NCI-H1105 (cell line): ENCODE measurements at regions not wholly inside any gene's neighbourhood (a gene's known extent, or its start where the extent isn't known, plus 50 kb on each side); places are given as distances from the start of the nearest gene placed in this dataset.
"Not testable (repeated sequence)": the region's sequence is repeated elsewhere in the genome, so short reads cannot be mapped to it uniquely, and the experiment has no call there.

Experiments
- DNase-seq: peaks from one replicate; lab custom pipeline; 2025; lab: John Stamatoyannopoulos, UW

- no peak for DNase-seq
These were observed 116.2 kb downstream of the RND3 start for GRCh38 chr2:150371044-150371818.

- peak; percentile 47 for DNase-seq
These were observed 116.9 kb downstream of the RND3 start for GRCh38 chr2:150370561-150370960.

GRCh38 chr2:150369862-150370261 is 117.6 kb downstream of the RND3 start:
- DNase-seq: no peak

- DNase-seq: no peak
These were observed 129.0 kb downstream of the RND3 start for GRCh38 chr2:150358468-150358807.

- no peak for DNase-seq
These were observed 129.5 kb downstream of the RND3 start for GRCh38 chr2:150357770-150358467.

- DNase-seq: no peak
These were observed 132.0 kb downstream of the RND3 start for GRCh38 chr2:150355440-150355839.

GRCh38 chr2:150353376-150353775 is 134.1 kb downstream of the RND3 start:
- DNase-seq: no peak

GRCh38 chr2:150351922-150352321 is 135.5 kb downstream of the RND3 start:
- DNase-seq: no peak

GRCh38 chr2:150350500-150350899 is 137.0 kb downstream of the RND3 start:
- DNase-seq: no peak

- DNase-seq: no peak
These were observed 140.7 kb downstream of the RND3 start for GRCh38 chr2:150346806-150347205.

GRCh38 chr2:150341982-150342680 is 145.3 kb downstream of the RND3 start:
- no peak for DNase-seq

- DNase-seq: peak; percentile 45
These were observed 147.5 kb downstream of the RND3 start for GRCh38 chr2:150339951-150340350.

- no peak for DNase-seq
These were observed 148.2 kb downstream of the RND3 start for GRCh38 chr2:150339282-150339681.

- no peak for DNase-seq
These were observed 151.9 kb downstream of the RND3 start for GRCh38 chr2:150335596-150335995.

GRCh38 chr2:150332383-150332782 is 155.1 kb downstream of the RND3 start:
- no peak for DNase-seq

- DNase-seq: no peak
These were observed 159.6 kb downstream of the RND3 start for GRCh38 chr2:150327564-150328489.

- DNase-seq: no peak
These were observed 161.7 kb downstream of the RND3 start for GRCh38 chr2:150325656-150326314.

GRCh38 chr2:150323071-150323470 is 164.4 kb downstream of the RND3 start:
- not testable (repeated sequence) for DNase-seq

- peak; percentile 29 for DNase-seq
These were observed 166.9 kb downstream of the RND3 start for GRCh38 chr2:150320608-150321007.

- DNase-seq: no peak
These were observed 167.6 kb downstream of the RND3 start for GRCh38 chr2:150319658-150320555.
